Panc1 (cell line): ENCODE measurements at regions not wholly inside any gene's neighbourhood (a gene's known extent, or its start where the extent isn't known, plus 50 kb on each side); places are given as distances from the start of the nearest gene placed in this dataset.

Source experiments
- POLR2AphosphoS5 ChIP-seq: IDR thresholded peaks from 2 replicates; pipeline ENCODE4 v1.6.1; 2012; ENCODE audit warnings: mild to moderate bottlenecking, low read depth, low read length, moderate library complexity
- TF ChIP-seq, protein P1 (sequence below): fragments of 450-650 bp; IDR thresholded peaks from 2 replicates; pipeline ENCODE4 v1.5.1; 2017; ENCODE audit warnings: mild to moderate bottlenecking

DNA sequence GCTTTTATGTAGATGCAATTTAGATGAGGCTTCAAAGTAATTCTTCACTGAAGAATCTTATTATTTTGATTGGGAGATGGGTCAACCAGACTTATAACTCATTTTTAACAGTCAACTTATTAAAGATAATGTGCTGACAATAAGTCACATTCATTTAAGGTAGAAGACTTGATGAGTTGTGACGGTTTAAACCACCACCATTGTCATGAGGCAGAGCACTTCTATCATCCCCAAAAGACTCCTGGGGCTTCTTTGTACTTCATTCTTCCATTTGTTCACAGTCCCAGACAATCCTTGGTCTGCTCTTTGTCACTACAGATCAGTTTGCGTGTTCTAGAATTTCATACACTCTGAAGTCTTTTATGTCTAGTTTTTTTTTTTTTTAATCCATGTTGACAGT lies 346.1 kb downstream of the RASEF start:
- TF ChIP-seq, protein P1, sequence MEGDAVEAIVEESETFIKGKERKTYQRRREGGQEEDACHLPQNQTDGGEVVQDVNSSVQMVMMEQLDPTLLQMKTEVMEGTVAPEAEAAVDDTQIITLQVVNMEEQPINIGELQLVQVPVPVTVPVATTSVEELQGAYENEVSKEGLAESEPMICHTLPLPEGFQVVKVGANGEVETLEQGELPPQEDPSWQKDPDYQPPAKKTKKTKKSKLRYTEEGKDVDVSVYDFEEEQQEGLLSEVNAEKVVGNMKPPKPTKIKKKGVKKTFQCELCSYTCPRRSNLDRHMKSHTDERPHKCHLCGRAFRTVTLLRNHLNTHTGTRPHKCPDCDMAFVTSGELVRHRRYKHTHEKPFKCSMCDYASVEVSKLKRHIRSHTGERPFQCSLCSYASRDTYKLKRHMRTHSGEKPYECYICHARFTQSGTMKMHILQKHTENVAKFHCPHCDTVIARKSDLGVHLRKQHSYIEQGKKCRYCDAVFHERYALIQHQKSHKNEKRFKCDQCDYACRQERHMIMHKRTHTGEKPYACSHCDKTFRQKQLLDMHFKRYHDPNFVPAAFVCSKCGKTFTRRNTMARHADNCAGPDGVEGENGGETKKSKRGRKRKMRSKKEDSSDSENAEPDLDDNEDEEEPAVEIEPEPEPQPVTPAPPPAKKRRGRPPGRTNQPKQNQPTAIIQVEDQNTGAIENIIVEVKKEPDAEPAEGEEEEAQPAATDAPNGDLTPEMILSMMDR, result no peak
- no peak for TF ChIP-seq POLR2AphosphoS5
